Natural killer cell treated with Interleukin-12 subunit alpha and Interleukin-12 subunit beta and Interleukin-15 and Interleukin-18, amount 100 ng/mL, for 72 hours (primary cell): ENCODE measurements at regions not wholly inside any gene's neighbourhood (a gene's known extent, or its start where the extent isn't known, plus 50 kb on each side); places are given as distances from the start of the nearest gene placed in this dataset.

Experiments
- ATAC-seq, 2 donors: fragments of 150-1000 bp; cut with Tn5 transposase in 1 of 2; sonication (Bioruptor Pico), chemical (Tn5 transposase) in 1 of 2; 2 replicates each; pipeline ENCODE4 v1.10.0; 2021
- DNase-seq: peaks from one replicate; pipeline ENCODE4 v3.0.0; 2022; ENCODE audit warnings: low spot score
- H3K27ac Mint-ChIP-seq, 2 donors: 1 replicate in 1 of 2; 2 replicates in 1 of 2; pipeline ENCODE4 v1.8.0; 2022; ENCODE audit warnings: mixed read lengths in 2 of 2, mild to moderate bottlenecking in 1 of 2, moderate library complexity in 1 of 2
- H3K27me3 Mint-ChIP-seq, 2 donors: 1 replicate in 1 of 2; 2 replicates in 1 of 2; pipeline ENCODE4 v1.8.0; 2022; ENCODE audit warnings: mixed read lengths in 2 of 2
- H3K36me3 Mint-ChIP-seq: one replicate; pipeline ENCODE4 v1.8.0; 2022; ENCODE audit warnings: mixed read lengths
- H3K4me1 Mint-ChIP-seq, 2 donors: 1 replicate in 1 of 2; 2 replicates in 1 of 2; pipeline ENCODE4 v1.8.0; 2022; ENCODE audit warnings: low read depth in 2 of 2, mixed read lengths in 2 of 2, mild to moderate bottlenecking in 1 of 2
- H3K4me3 Mint-ChIP-seq: one replicate; pipeline ENCODE4 v1.8.0; 2022; ENCODE audit warnings: mixed read lengths
- H3K9me3 Mint-ChIP-seq: 2 replicates; pipeline ENCODE4 v1.8.0; 2022; ENCODE audit warnings: mixed read lengths

DNA sequence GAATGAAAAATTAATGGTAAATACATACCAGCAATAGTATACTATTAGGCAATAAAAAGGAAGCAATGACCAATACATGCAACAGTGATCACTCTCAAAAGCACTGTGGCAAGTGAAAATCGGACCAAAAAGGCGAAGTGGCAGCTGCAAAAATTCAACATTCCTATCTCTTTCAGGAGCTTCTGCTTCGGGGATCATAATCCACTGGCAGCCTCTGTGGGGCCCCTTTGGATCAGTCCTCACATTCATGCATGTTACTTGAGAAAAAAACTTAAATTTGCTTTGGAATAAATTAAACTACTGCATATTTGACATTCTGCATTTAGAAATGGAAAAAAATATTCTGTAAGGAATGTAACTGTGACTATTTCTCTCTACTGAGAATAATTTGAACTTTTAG is 425.6 kb downstream of the NR2F2 start:
- Mint-ChIP-seq H3K9me3 (peaks cover 2% of the 10 kb centered on the region), H3K4me1 (no peaks in the 10 kb centered on the region), H3K36me3 (no peaks in the 10 kb centered on the region), H3K4me3 (no peak overlapping the region), H3K27ac (no peak overlapping the region), H3K27me3 (no peaks in the 10 kb centered on the region)
- DNase-seq (no peak), ATAC-seq (no peak)

DNA sequence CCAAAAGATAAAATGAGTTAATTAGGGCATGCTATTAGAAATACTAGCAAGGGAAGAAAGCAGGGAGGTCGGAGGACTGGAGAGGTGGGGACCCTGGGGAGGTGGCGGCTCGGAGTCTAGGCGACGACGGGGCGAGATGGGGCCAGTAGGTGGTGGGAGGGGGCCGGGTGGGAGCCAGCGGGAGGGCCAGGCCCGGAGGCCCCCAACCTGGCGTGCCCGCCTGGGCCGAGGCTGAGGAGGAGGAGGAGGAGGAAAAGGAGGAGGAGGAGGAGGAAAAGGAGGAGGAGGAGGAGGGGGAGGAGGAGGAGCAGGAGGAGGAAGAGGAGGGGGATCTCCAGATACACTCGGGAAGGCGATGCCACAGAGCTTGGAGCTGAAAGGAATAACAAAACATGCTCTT is 426.2 kb downstream of the NR2F2 start:
- Mint-ChIP-seq H3K4me3 (no peak overlapping the region), H3K4me1 (no peaks in the 10 kb centered on the region), H3K36me3 (no peaks in the 10 kb centered on the region)

DNA sequence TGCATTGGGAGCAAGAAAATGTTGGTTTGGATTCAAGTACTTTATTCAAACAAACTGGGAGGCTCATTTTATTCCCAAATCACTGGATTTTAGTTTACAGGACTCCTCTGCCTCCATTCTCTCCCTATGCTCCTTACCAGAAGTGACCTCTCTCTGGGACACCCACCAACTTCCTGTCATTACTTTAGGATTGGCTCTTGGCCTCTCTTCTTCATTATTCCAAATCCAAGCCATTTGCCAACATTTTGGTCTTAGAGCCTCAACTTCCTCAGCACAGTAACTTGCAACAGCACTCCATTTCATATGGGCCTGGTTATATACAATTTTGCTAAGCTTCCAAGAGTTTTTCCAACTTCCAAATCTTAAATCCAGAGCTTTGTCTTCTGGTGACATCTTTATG is 432.1 kb downstream of the NR2F2 start:
- DNase-seq (no peak), ATAC-seq (no peak)
- no peaks in the 10 kb centered on the region for H3K4me1 Mint-ChIP-seq
- H3K9me3 Mint-ChIP-seq = no peaks in the 10 kb centered on the region
- H3K4me3 Mint-ChIP-seq = no peak overlapping the region
- no peak overlapping the region for H3K27ac Mint-ChIP-seq
- no peaks in the 10 kb centered on the region for H3K36me3 Mint-ChIP-seq
- peaks cover 0 to 5% of the 10 kb centered on the region in 2 donors for H3K27me3 Mint-ChIP-seq

More for the DNA sequence above, 426.2 kb downstream of the NR2F2 start:
- ATAC-seq (no peak), DNase-seq (no peak)
- H3K27me3 Mint-ChIP-seq = no peaks in the 10 kb centered on the region
- no peak overlapping the region for H3K27ac Mint-ChIP-seq
- H3K9me3 Mint-ChIP-seq = peaks cover 2% of the 10 kb centered on the region

DNA sequence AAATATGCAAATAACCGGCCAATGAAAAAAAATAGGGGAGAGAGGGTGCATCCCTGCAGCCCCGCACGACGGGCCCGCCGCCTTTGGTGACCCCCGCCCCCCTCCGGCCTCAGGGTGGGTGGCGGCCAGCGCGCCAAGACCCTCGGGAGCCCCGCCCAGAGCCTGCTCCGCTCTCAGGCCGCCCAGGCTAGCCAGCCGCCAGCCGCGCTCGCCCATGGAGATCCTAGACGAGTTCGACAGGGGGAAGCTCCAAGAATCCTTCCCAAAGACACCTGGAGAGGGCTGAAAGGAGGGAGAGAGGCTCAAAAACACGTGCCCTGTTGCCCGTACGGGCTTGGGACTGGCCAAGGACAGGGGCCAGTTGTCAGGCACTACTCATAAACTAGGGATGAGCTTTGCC is 434.0 kb downstream of the NR2F2 start:
- no peaks in the 10 kb centered on the region for H3K9me3 Mint-ChIP-seq
- H3K4me3 Mint-ChIP-seq = no peak overlapping the region
- H3K27me3 Mint-ChIP-seq = peaks cover 0 to 5% of the 10 kb centered on the region in 2 donors
- H3K27ac Mint-ChIP-seq = no peak overlapping the region
- no peaks in the 10 kb centered on the region for H3K4me1 Mint-ChIP-seq
- no peaks in the 10 kb centered on the region for H3K36me3 Mint-ChIP-seq
- ATAC-seq (no peak), DNase-seq (no peak)

DNA sequence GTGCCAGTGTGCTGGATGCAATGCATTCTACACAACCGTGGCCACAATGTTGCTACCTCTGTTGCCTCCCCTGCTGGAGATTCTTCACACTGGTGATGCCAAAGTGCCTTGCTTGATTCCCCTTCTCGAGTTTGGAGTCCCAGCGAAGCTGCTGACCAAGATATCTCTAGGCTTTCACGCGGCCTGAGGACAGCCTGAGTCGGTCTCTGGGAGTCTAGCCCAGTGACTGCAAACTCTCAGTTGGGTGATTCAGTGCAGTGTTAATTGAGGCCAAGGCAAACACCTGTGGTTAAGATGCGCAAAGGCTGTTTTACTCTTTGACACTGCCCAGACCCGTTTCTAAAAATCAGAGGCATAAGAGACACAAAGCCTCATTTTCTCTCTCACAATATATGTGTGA is 434.4 kb downstream of the NR2F2 start:
- Mint-ChIP-seq H3K4me1 (no peaks in the 10 kb centered on the region), H3K27ac (no peak overlapping the region), H3K4me3 (no peak overlapping the region), H3K27me3 (peaks cover 0 to 10% of the 10 kb centered on the region in 2 donors), H3K9me3 (no peaks in the 10 kb centered on the region), H3K36me3 (no peaks in the 10 kb centered on the region)
- DNase-seq = no peak
- ATAC-seq = no peak

DNA sequence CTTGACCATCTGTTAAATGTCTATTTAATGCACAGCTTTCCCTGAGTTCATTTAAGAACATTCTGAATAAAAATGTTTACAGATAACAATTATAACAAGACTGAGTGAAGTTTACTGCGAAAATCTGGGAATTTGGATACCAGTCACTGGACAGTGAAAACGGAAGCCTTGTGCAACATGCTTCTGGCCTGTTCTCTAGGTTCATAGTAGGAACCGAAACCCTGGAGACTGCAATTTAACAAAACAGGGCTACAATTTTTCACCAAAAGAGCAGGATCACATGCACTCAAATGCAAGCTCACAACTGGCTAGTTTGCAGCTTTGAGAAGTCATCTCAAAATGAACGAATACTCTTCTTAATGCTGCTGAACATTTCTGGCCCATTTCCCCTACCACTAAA is 435.9 kb downstream of the NR2F2 start:
- ATAC-seq (no peak), DNase-seq (no peak)
- no peaks in the 10 kb centered on the region for H3K36me3 Mint-ChIP-seq
- H3K27me3 Mint-ChIP-seq = peaks cover 0 to 12% of the 10 kb centered on the region in 2 donors
- H3K4me3 Mint-ChIP-seq = no peak overlapping the region
- H3K4me1 Mint-ChIP-seq = no peaks in the 10 kb centered on the region
- H3K27ac Mint-ChIP-seq = no peak overlapping the region
- H3K9me3 Mint-ChIP-seq = peaks cover 3% of the 10 kb centered on the region

DNA sequence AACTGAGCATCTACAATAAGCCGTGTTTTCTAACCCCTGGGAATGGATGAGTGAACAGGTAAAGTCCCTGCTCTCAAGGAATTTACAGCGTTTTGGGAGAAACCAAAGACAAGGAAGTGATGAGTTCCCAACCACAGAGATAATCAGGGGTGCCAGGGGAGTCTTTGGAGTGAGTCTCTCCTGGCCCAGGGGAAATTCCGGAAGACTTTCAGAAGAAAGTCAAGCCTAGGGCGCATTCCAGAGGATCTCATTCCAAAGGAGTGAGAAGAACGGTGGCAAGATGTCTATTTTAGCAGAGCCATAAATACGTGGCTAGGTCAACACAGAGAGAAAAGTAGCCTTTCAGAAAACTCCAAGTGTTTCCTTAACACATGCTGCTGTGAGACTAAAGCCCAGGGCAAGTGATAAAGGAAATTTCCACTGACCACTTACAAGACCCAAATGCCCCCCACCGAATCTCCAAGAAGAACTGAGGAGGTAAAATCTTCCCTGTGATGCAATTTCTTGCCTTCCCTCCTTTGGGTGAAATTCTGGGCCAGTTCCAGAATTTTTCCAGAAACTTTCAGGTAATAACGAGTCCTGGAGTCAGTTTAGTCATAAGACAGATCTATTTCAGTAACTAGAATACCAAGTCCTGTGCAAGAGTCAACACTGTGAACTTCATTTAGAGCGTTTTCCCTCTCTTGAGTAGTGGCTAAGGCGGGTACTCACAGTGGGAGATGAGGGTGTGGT is 437.4 kb downstream of the NR2F2 start:
- no peak for DNase-seq
- Mint-ChIP-seq H3K4me1 (no peaks in the 10 kb centered on the region), H3K27me3 (peaks cover 0 to 9% of the 10 kb centered on the region in 2 donors), H3K27ac (no peak overlapping the region), H3K9me3 (peaks cover 3% of the 10 kb centered on the region), H3K36me3 (no peaks in the 10 kb centered on the region), H3K4me3 (no peak overlapping the region)
- ATAC-seq = no peak

DNA sequence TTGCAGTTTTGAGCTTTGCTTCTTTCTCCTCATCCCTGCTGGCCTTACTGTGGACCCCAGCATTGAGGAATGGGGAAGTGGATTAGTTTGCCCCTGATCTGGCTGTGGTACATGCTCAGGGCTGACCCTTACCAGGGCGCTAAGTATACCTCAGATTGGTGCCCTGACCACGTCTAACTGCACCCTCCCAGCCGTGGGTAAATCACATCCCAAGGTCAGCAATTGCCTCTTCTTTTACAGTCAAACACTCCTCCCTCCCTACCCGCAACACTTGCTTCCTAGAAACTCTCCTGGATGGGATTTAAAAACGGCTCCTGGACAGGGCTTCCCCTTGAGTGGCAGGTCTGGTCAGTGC is 437.9 kb downstream of the NR2F2 start:
- H3K36me3 Mint-ChIP-seq = no peaks in the 10 kb centered on the region
- H3K27me3 Mint-ChIP-seq = peaks cover 0 to 7% of the 10 kb centered on the region in 2 donors
- no peaks in the 10 kb centered on the region for H3K4me1 Mint-ChIP-seq
- H3K4me3 Mint-ChIP-seq = no peak overlapping the region
- ATAC-seq (no peak), DNase-seq (no peak)
- H3K9me3 Mint-ChIP-seq = peaks cover 3% of the 10 kb centered on the region
- no peak overlapping the region for H3K27ac Mint-ChIP-seq

DNA sequence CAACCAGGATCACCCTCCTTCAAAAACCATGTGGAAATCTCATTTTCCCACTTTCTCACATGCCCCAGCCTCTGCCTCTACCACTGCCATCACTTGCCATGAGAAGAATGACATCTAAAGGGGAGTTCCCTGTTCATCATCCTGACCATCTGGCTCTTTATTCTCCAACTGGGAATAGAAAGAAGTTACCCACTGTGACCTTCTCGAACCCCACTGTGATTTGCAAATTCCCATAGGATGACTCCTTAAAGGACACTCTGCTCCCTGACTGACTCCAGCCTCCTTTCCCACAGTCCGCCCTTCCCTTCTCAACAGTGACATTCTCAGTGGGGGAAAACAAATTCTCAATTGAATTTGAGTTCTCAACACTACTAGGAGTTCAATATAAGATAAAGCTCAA is 440.5 kb downstream of the NR2F2 start:
- peaks cover 3% of the 10 kb centered on the region for H3K9me3 Mint-ChIP-seq
- DNase-seq (no peak), ATAC-seq (no peak)
- H3K27ac Mint-ChIP-seq = no peak overlapping the region
- peaks cover 0 to 7% of the 10 kb centered on the region in 2 donors for H3K27me3 Mint-ChIP-seq
- H3K4me3 Mint-ChIP-seq = no peak overlapping the region
- H3K4me1 Mint-ChIP-seq = no peaks in the 10 kb centered on the region
- H3K36me3 Mint-ChIP-seq = no peaks in the 10 kb centered on the region

DNA sequence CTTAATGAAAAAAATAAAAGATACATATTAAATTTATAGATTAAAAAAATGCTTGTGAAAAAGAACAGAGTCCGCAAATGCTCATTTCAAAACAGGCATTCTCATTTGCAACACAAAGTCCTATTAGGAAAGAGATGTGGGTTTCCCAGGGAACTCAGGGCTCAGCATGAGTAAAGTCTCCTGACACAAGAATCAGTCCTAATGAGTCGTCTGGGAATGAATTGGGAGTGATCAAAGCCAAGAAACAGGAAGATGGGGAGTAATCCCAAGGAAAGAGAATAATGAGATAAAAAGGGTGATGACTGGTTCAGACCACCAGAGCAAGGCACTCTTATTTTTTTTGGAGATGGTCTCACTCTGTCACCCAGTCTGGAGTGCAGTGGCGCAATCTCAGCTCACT is 443.7 kb downstream of the NR2F2 start:
- H3K27ac Mint-ChIP-seq = no peak overlapping the region
- DNase-seq = no peak

DNA sequence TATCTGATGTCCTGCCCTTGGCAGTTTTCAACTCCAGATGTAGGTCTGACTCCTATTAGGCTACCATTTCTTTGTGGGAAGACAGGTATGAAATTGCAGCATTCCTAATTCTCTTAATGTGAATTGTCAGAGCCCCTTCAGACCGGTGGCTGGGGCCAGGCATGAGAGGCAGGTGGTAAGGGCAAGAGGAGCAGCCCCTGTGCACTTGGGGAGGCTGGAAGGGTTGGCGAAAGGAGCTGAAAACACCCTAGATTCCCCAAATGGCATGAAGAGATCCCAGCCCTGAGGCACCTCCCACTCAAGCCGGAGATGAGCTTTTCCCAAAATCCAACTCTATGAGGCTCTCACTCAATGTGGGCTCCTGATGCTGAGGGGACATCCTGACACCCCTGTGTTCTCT is 453.2 kb downstream of the NR2F2 start:
- peaks cover 6% of the 10 kb centered on the region in 2 donors for H3K27me3 Mint-ChIP-seq
- peaks cover 11% of the 10 kb centered on the region for H3K9me3 Mint-ChIP-seq
- H3K36me3 Mint-ChIP-seq = no peaks in the 10 kb centered on the region
- H3K4me3 Mint-ChIP-seq = no peak overlapping the region
- ATAC-seq = no peak
- H3K4me1 Mint-ChIP-seq = no peaks in the 10 kb centered on the region
- H3K27ac Mint-ChIP-seq = no peak overlapping the region
- DNase-seq = no peak

More for the DNA sequence above, 443.7 kb downstream of the NR2F2 start:
- peaks cover 0 to 7% of the 10 kb centered on the region in 2 donors for H3K27me3 Mint-ChIP-seq
- no peaks in the 10 kb centered on the region for H3K4me1 Mint-ChIP-seq
- no peak for ATAC-seq
- H3K36me3 Mint-ChIP-seq = no peaks in the 10 kb centered on the region
- H3K9me3 Mint-ChIP-seq = peaks cover 3% of the 10 kb centered on the region
- no peak overlapping the region for H3K4me3 Mint-ChIP-seq

DNA sequence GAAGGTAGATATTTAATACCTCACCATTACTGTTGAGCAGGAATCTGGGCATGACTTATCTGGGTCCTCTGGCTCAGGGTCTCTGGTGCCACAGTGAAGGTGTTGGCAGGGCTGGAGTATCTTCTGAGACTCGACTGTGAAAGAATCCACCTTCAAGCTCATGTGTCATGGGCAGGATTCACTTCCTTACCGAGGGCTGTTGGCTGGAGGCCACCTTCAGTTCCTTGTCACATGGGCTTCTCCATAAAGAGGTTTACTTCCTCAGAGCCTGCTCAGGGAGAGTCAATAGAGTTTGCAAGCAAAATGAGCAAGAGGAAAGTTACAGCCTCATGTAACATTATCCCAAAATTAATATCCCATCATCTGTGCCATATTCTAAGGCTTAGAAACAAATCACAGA is 459.5 kb downstream of the NR2F2 start:
- H3K4me3 Mint-ChIP-seq = no peak overlapping the region
- no peak for ATAC-seq
- H3K9me3 Mint-ChIP-seq = peaks cover 3% of the 10 kb centered on the region
- no peaks in the 10 kb centered on the region for H3K36me3 Mint-ChIP-seq
- H3K27ac Mint-ChIP-seq = no peak overlapping the region
- peaks cover 0 to 7% of the 10 kb centered on the region in 2 donors for H3K27me3 Mint-ChIP-seq
- no peaks in the 10 kb centered on the region for H3K4me1 Mint-ChIP-seq
- DNase-seq = no peak

DNA sequence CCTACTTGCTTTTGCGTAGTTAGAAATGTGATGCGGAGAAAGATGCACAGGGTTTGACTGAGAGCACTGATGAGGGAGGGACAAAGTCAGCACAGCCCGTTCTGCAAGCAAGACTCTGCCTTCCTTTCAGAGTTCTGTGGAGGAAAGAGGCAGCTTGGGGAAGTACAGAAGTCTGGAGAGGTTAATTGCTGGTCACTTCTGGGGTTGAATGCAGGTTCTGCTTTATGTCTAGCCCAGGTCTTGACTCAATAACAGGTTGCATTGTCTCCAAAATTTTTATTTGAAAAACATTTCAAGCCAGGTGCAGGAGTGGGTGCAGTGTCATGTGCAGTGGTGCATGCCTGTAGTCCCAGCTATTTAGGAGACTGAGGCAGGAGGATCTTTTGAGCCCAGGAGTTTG is 461.7 kb downstream of the NR2F2 start:
- no peaks in the 10 kb centered on the region for H3K4me1 Mint-ChIP-seq
- peaks cover 0 to 4% of the 10 kb centered on the region in 2 donors for H3K27me3 Mint-ChIP-seq
- no peak for ATAC-seq
- no peak overlapping the region for H3K4me3 Mint-ChIP-seq
- DNase-seq = no peak
- no peak overlapping the region for H3K27ac Mint-ChIP-seq
- peaks cover 3% of the 10 kb centered on the region for H3K9me3 Mint-ChIP-seq
- no peaks in the 10 kb centered on the region for H3K36me3 Mint-ChIP-seq

DNA sequence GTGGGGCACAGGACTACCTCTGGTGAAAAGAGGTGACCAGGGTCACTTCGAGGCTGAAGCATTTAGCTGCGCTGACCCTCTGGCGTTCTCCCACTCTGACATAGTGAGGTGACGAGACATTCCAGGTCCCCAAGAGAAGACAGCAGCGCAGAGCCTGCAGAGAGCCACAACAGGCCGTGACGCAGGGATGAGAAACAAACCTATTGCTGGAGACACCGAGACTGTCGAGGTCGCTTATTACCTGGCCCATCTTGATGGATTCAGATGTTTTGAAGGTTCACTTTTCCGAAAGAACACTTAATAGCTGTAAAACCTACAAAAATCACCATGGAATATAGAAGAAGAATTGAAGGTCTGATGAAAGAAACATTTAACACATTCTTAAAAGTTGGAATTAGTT is 466.3 kb downstream of the NR2F2 start:
- Mint-ChIP-seq H3K27ac (no peak overlapping the region), H3K4me3 (no peak overlapping the region), H3K9me3 (peaks cover 6% of the 10 kb centered on the region), H3K4me1 (no peaks in the 10 kb centered on the region), H3K27me3 (peaks cover 5 to 9% of the 10 kb centered on the region in 2 donors), H3K36me3 (no peaks in the 10 kb centered on the region)
- DNase-seq (no peak), ATAC-seq (no peak)

DNA sequence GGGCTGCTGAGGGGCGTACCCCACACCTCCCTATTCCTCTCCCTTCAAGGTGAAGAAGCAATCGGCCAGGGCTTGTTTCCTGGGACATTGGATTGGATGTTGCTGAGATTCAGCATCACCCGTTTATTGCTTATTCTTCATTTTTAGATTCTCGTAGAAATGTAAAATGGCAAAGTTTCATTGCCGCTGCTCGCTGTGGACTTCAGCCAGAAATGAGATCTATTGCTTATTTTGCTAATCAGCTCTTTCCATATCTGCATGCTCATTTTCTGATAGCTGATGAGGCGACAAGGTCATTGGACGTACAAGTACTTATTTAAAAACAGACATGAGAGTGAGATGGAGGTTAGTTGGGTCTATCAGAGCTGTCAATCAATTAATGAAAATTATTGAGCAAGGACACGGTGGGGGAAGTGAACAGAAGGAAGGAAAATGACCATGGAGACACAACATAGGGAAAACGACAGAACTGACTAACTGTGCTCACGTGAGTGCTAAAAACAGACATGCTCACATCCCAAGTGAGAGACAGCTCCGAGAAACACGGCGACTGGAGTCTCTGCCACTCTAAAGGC is 471.2 kb downstream of the NR2F2 start:
- no peaks in the 10 kb centered on the region for H3K4me1 Mint-ChIP-seq
- no peak overlapping the region for H3K4me3 Mint-ChIP-seq
- H3K27ac Mint-ChIP-seq = no peak overlapping the region
- ATAC-seq (no peak), DNase-seq (no peak)
- H3K9me3 Mint-ChIP-seq = peaks cover 3% of the 10 kb centered on the region
- no peaks in the 10 kb centered on the region for H3K36me3 Mint-ChIP-seq
- peaks cover 5 to 11% of the 10 kb centered on the region in 2 donors for H3K27me3 Mint-ChIP-seq
